ENCODE measurements at regions not wholly inside any gene's neighbourhood (a gene's known extent, or its start where the extent isn't known, plus 50 kb on each side); places are given as distances from the start of the nearest gene placed in this dataset.

GRCh38 chr3:171936191-171936841, 93.2 kb downstream of the TMEM212 start:
- no peak for TF ChIP-seq FOXP2 (optimal IDR thresholded peaks at IDR 0.05; ENCODE audit: borderline replicate concordance, extremely low read depth, extremely low read length, insufficient read depth)
- no peak for TF ChIP-seq POLR2AphosphoS5 (IDR thresholded peaks at IDR 0.05; ENCODE audit: low read depth, low read length)

Data from PFSK-1 (cell line).